NCI-H146 (cell line): ENCODE measurements at regions not wholly inside any gene's neighbourhood (a gene's known extent, or its start where the extent isn't known, plus 50 kb on each side); places are given as distances from the start of the nearest gene placed in this dataset.
A peak's percentile ranks its signal among the peaks of the same experiment; 100 is the strongest.

Source experiments
- DNase-seq: peaks from one replicate; lab custom pipeline; 2025; lab: John Stamatoyannopoulos, UW

- no peak for DNase-seq
These were observed 131.6 kb upstream of the RASGRP1 start for GRCh38 chr15:38696109-38696727.

DNA sequence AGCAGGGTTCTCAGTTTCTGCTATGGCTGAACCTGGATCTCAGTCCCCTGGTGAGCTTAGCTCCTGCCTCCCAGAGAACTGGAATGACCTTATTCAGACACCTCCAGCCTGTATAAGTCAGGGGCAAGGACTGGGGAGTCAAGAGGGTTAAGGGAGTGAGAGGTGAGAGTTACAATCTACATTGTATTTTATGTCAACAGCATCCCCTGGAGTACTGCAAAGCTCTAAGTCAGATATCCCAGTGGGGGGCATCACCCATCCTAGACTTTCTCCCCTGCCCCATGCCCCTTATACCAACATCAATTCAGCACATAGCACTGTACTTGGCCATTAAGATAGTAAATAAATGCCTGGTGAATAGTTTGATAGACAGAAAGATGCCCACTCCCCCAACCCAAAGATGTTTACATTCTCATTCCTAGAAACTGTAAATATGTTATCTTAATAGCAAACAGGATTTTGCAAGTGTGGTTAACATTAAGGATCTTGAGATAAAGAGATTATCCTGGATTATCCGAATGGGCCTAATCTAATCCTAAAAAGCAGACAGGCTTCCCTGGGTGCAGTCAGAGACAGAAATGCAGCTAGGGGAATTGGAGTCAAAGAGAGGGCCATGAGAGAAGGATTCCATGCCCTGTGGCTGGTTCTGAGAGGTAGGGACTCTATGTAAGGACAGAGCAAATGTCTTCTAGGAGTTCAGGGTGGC lies 132.3 kb upstream of the RASGRP1 start:
- no peak for DNase-seq

DNA sequence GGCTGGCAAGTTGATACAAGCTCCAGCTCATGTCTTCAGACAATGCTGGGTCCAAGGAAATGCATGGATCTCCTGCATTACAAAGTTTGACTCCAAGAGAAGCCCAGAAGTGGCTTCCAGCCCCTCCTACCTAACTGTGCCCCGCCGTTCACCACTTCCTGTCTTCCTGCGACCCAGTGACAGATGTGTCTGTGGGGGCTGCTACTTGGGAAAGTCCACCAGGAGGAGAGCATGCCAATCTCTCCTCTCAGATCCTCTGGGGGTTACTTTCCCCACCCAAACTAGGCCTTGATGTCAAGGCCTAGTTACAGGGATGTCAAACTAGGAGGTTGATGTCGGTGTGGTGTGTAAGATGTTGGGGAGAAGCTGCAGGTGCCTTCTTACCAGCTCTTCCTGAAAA lies 133.6 kb upstream of the RASGRP1 start:
- no peak for DNase-seq

- peak; percentile 38 for DNase-seq
These were observed 135.1 kb upstream of the RASGRP1 start for GRCh38 chr15:38699633-38700230.

GRCh38 chr15:38701149-38701548 lies 136.5 kb upstream of the RASGRP1 start:
- no peak for DNase-seq

DNA sequence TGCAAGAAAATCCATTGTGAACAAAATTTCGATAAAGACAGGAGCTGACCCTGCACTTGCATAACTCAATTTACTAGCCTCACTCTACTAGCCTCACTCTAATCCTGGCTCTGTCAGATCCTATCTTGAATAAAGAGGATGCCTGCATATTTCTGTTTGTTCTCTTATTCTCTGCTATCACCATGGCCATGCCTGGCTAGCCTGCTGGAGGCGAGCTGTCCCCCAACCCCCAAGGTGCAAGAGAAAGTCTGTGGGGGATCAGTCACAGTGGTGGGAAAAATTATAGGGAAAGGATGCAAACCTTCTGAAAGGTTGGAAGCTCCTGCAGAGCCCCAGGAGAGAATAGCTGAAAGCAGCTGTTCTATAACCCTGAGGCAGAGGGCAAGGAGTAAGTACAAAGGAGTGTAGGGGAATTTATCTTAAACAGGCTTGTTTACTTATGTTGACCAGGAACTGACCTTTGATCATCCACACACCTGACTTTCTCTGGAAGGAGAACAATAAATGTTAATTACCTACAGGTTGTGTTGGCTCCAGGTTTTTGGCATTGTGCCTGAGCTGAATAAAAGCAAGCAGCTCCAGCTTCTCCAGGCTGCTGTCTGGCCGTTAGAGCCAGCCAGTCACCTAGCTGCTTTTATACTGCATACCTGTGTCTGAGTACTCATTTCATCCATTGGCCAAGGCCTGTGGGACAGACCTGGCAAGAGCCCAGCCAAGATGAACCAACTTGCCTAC lies 137.7 kb upstream of the RASGRP1 start:
- DNase-seq = peak; percentile 42

DNA sequence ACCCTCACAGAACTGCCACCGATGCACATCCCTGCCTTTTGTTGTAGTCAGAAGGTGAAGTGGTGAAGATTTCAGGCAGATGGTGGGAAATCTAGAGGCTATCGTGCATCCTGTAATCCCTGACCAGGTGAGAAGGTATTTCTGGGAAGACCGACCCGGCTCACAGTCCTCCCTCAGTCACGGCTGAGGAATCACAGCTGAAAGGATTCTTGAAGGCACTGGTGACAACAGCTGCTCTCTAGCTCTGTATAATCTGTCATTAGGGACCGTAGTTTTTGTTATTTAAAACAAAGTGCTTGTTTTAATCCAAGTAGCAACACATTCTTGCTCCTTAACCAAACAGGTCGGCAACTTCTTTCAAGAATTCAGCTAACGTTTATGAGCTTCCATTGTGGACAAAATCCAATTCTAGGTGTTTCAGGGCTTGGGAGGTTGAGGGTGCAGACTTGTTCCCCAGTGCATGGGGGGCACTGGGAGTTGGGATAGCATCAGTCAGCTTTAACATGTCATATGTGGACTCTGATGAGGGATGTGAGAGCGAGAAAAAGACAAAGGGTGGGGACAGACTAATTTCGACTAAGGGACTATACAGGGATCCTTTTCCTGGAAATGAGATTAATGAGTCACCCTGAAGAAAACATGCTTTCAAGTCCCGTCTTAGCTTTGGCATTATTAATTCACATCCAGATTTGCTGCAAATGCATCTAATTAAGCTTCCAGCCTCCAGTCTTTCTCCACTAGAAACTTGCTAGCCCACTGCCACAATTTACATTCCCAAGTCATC lies 141.0 kb upstream of the RASGRP1 start:
- no peak for DNase-seq

DNA sequence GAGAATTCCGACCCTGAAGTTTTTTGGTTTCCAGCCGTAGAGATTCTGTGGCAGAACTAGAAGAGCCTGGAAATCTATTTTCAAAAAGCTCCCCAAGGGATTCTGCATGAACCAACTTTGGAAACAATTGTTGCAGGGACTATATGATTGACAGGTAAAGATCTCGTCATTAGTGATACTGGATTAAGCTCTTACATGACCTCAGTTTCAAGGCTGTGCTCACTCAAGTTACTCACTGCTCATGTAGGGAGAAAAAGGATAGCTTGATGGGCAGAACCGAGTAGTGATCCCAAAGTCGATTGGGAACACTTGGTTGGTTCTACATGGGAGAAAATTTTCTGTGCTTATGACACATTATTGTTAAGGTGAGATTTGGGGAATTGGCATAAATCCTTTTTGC lies 142.3 kb upstream of the RASGRP1 start:
- no peak for DNase-seq

- DNase-seq = peak; percentile 2
These were observed 143.4 kb upstream of the RASGRP1 start for GRCh38 chr15:38707802-38708671.

- DNase-seq = no peak
These were observed 144.1 kb upstream of the RASGRP1 start for GRCh38 chr15:38708672-38709180.

DNA sequence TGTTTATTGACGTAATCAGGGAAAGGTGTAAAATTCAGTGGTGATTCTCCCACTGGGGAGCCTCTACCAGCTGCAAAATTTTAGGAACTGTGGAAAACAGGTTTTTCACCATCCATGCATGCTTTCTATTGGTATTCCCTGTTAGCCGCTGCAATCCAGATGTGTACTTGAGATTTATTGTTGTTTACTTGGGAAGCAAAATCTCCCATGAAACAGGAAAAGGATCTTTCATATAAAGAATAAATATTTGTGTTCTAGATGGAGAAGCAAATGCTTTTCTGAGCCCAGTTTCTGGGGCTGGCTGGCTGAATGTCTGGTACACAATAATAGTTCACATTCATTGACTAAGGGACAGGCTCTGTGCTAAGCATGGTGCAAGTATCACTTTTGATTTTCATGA lies 144.6 kb upstream of the RASGRP1 start:
- no peak for DNase-seq

GRCh38 chr15:38714309-38715072 lies 149.9 kb upstream of the RASGRP1 start:
- DNase-seq = no peak

GRCh38 chr15:38720893-38721567 lies 156.4 kb upstream of the RASGRP1 start:
- no peak for DNase-seq

GRCh38 chr15:38721568-38721945 lies 156.9 kb upstream of the RASGRP1 start:
- DNase-seq = no peak

GRCh38 chr15:38722236-38722635 lies 157.6 kb upstream of the RASGRP1 start:
- no peak for DNase-seq

GRCh38 chr15:38724827-38725226 lies 160.2 kb upstream of the RASGRP1 start:
- DNase-seq = no peak

GRCh38 chr15:38726187-38726586 lies 161.6 kb upstream of the RASGRP1 start:
- DNase-seq = no peak

DNA sequence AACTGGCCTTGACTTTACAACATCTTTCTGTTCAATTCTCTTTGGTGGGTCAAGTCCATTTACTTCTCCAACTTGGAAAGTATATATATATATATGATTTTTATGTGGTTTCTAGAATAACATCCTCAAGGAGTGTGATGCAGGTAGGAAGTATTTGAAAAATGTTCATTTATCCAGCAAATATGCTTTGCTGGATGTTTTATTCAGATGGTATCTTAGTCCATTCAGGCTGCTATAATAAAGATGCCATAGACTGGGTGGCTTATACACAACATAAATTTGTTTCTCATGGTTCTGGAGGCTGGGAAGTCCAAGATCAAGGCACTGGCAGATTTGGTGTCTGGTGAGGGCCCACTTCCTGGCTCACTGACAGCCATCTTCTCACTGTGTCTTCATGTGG lies 168.7 kb upstream of the RASGRP1 start:
- no peak for DNase-seq

DNA sequence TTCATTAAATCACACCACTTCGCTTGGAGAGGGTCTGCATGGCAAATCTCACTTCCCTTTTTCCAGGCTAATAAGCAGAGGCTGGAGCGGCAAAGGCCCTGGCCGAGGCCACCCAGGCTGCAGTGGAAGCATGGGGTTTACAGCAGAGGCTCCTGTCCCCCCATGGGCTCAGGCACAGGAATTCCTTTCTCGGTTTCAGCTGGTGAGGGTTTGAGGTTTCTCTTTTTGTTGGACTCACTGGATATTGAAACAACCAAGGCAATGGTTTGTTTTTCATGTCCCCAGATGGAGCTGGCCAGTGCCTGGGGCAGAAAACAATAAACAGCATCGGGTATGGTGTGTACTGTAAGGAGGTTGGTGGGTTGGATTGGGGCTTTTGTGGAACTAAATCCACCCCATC lies 175.6 kb upstream of the RASGRP1 start:
- DNase-seq = no peak

DNA sequence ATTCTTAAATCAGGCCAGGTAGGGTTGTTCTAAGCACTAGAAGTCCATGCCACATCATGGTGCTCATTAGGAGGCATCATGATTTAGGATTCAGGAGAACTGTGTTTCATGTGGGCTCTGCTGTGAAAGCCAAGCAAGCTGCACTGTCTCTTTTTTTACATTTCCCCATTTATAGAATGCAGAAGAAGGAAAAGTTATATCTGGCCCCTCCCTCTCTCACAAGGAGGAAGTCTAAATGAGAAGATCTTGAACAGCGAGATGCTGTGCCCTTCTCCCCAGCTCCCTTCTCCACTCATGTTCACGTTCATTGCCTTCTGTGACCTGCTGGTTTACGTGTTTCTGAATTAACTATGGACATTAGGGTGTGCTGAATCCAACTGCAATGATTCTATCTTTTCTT lies 178.5 kb upstream of the RASGRP1 start:
- DNase-seq = no peak
